ENCODE measurements at regions not wholly inside any gene's neighbourhood (a gene's known extent, or its start where the extent isn't known, plus 50 kb on each side); places are given as distances from the start of the nearest gene placed in this dataset.

GRCh38 chr3:147864754-147865354, 455.7 kb downstream of the ZIC1 start:
- Histone ChIP-seq H3K79me2 (ENCODE audit: insufficient read depth, low read length) (no peaks in the 10 kb centered on the region), H3K27ac (ENCODE audit: low read depth, low read length) (no peak overlapping the region), H3K36me3 (ENCODE audit: low read length) (no peaks in the 10 kb centered on the region), H3K9me3 (ENCODE audit: insufficient read depth, low read length) (peaks cover 11% of the 10 kb centered on the region; the same call in 1 of the 2 replicates), H2AFZ (ENCODE audit: low read depth, low read length, severe bottlenecking) (no peak overlapping the region), H3K9ac (ENCODE audit: low read length) (no peak overlapping the region), H3K27me3 (ENCODE audit: low read length) (no peaks in the 10 kb centered on the region), H3K4me3 (ENCODE audit: insufficient read depth, low read length, poor library complexity, severe bottlenecking) (no peak overlapping the region), H4K20me1 (ENCODE audit: low read depth, low read length) (no peaks in the 10 kb centered on the region), H3F3A (ENCODE audit: insufficient read depth) (no peaks in the 10 kb centered on the region), H3K4me2 (ENCODE audit: low read depth, low read length, poor library complexity, severe bottlenecking) (no peak overlapping the region), H3K9me2 (replicated peaks; ENCODE audit: insufficient read depth, low read length) (no peaks in the 10 kb centered on the region)
- TF ChIP-seq EZH2phosphoT487 (conservative IDR thresholded peaks at IDR 0.05; ENCODE audit: low read length) (no peak), CTCF (IDR thresholded peaks at IDR 0.05; ENCODE audit: insufficient read depth, low read length, poor library complexity, severe bottlenecking) (no peak)

- Histone ChIP-seq H3K9me3 (ENCODE audit: insufficient read depth, low read length) (peaks cover 11% of the 10 kb centered on the region; the same call in 1 of the 2 replicates), H3F3A (ENCODE audit: insufficient read depth) (no peaks in the 10 kb centered on the region), H4K20me1 (ENCODE audit: low read depth, low read length) (no peaks in the 10 kb centered on the region), H3K36me3 (ENCODE audit: low read length) (no peaks in the 10 kb centered on the region), H3K27me3 (ENCODE audit: low read length) (no peaks in the 10 kb centered on the region), H2AFZ (ENCODE audit: low read depth, low read length, severe bottlenecking) (no peak overlapping the region), H3K9ac (ENCODE audit: low read length) (no peak overlapping the region), H3K4me3 (ENCODE audit: insufficient read depth, low read length, poor library complexity, severe bottlenecking) (no peak overlapping the region), H3K9me2 (replicated peaks; ENCODE audit: insufficient read depth, low read length) (no peaks in the 10 kb centered on the region), H3K27ac (ENCODE audit: low read depth, low read length) (no peak overlapping the region), H3K79me2 (ENCODE audit: insufficient read depth, low read length) (no peaks in the 10 kb centered on the region), H3K4me2 (ENCODE audit: low read depth, low read length, poor library complexity, severe bottlenecking) (no peak overlapping the region)
- TF ChIP-seq EZH2phosphoT487 (conservative IDR thresholded peaks at IDR 0.05; ENCODE audit: low read length) (no peak), CTCF (IDR thresholded peaks at IDR 0.05; ENCODE audit: insufficient read depth, low read length, poor library complexity, severe bottlenecking) (no peak)
Observed at GRCh38 chr3:147866561-147866960, 457.4 kb downstream of the ZIC1 start.

GRCh38 chr3:147872568-147872967, 463.4 kb downstream of the ZIC1 start:
- H3K36me3 ChIP-seq (ENCODE audit: low read length): no peaks in the 10 kb centered on the region
- H3K9me3 ChIP-seq (ENCODE audit: insufficient read depth, low read length): no peaks in the 10 kb centered on the region
- no peak overlapping the region for H3K4me2 ChIP-seq (ENCODE audit: low read depth, low read length, poor library complexity, severe bottlenecking)
- TF ChIP-seq EZH2phosphoT487 (conservative IDR thresholded peaks at IDR 0.05; ENCODE audit: low read length): no peak
- no peak for TF ChIP-seq CTCF (IDR thresholded peaks at IDR 0.05; ENCODE audit: insufficient read depth, low read length, poor library complexity, severe bottlenecking)
- H3K27ac ChIP-seq (ENCODE audit: low read depth, low read length): no peak overlapping the region
- no peak overlapping the region for H3K9ac ChIP-seq (ENCODE audit: low read length)
- no peaks in the 10 kb centered on the region for H3K9me2 ChIP-seq (replicated peaks; ENCODE audit: insufficient read depth, low read length)
- no peaks in the 10 kb centered on the region for H3K79me2 ChIP-seq (ENCODE audit: insufficient read depth, low read length)
- H4K20me1 ChIP-seq (ENCODE audit: low read depth, low read length): no peaks in the 10 kb centered on the region
- H3F3A ChIP-seq (ENCODE audit: insufficient read depth): no peaks in the 10 kb centered on the region
- no peak overlapping the region for H3K4me3 ChIP-seq (ENCODE audit: insufficient read depth, low read length, poor library complexity, severe bottlenecking)
- no peak overlapping the region for H2AFZ ChIP-seq (ENCODE audit: low read depth, low read length, severe bottlenecking)
- no peaks in the 10 kb centered on the region for H3K27me3 ChIP-seq (ENCODE audit: low read length)
